SK-N-SH (cell line): ENCODE measurements at regions not wholly inside any gene's neighbourhood (a gene's known extent, or its start where the extent isn't known, plus 50 kb on each side); places are given as distances from the start of the nearest gene placed in this dataset.

Experiments used
- CTCF ChIP-seq: fragments of 200-600 bp; sonication (generic); IDR thresholded peaks from 2 replicates; pipeline ENCODE4 v1.6.1; 2017; ENCODE audit warnings: antibody characterized with exemption, mild to moderate bottlenecking, moderate library complexity
- EP300 ChIP-seq, 2 experiments: IDR thresholded peaks; 2 replicates each; pipeline versions ENCODE4 v1.4.0 to v1.6.1; 2012; ENCODE audit warnings: borderline replicate concordance in 1 of 2, low read depth in 1 of 2, low read length in 1 of 2
- JUND ChIP-seq: IDR thresholded peaks from 2 replicates; pipeline ENCODE4 v1.4.0; 2012
- MAX ChIP-seq: IDR thresholded peaks from 2 replicates; pipeline ENCODE4 v1.4.0; 2012; ENCODE audit warnings: low read depth
- SIN3A ChIP-seq: IDR thresholded peaks from 2 replicates; pipeline ENCODE4 v1.6.1; 2012; ENCODE audit warnings: low read depth, mild to moderate bottlenecking, low read length, moderate library complexity, borderline replicate concordance

DNA sequence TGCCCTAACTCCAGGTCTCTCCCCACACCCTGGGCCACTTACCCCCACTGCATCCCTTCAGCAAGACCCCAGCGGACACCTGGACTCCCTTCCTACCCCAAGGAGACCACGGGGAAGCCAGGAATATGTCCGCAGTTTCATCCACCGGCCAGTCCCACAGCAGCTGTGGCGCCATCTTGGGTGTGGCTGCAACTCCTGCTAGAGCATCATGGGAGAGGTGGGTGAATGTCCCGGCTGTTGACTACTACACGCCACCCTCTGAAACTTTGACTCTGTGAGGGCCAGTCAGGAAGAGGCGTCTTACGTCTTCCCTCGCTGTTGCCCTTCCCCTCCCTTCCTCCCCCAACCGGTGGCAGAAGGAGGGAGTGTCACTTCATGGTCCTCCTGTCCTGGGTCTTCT is 238.3 kb upstream of the RNF32 start:
- TF ChIP-seq CTCF, result no peak
- no peak for TF ChIP-seq MAX
- no peak for TF ChIP-seq SIN3A
- no peak for TF ChIP-seq JUND
- TF ChIP-seq EP300 (IDR thresholded peaks at IDR 0.05; ENCODE audit: borderline replicate concordance in 1 of 2, low read depth in 1 of 2, low read length in 1 of 2), result no peak
